Small intestine (tissue), 7 donors: ENCODE measurements at regions not wholly inside any gene's neighbourhood (a gene's known extent, or its start where the extent isn't known, plus 50 kb on each side); places are given as distances from the start of the nearest gene placed in this dataset.
"Not testable (repeated sequence)": the region's sequence is repeated elsewhere in the genome, so short reads cannot be mapped to it uniquely, and the experiment has no call there.

Source experiments
- DNase-seq, 2 donors: peaks; one replicate each; pipeline versions ENCODE4 v3.0.0 to v3.0.0-alpha.2; 2013
- FAIRE-seq: peaks from 2 replicates; lab custom pipeline; 2012; peaks lifted over from hg19 to GRCh38; lab: Jason Lieb, UNC
- H3K27ac ChIP-seq, 3 donors: one replicate each; pipeline ENCODE4 v1.5.1; 2013; ENCODE audit warnings: low read length in 2 of 3, mild to moderate bottlenecking in 2 of 3, control low read depth in 1 of 3, inconsistent platforms in 1 of 3, low read depth in 1 of 3, moderate library complexity in 1 of 3
- H3K27me3 ChIP-seq, 3 donors: one replicate each; pipeline ENCODE4 v1.6.1; 2013; ENCODE audit warnings: low read length in 3 of 3, inconsistent platforms in 1 of 3; ENCODE audit not compliant: control insufficient read depth in 3 of 3, insufficient read depth in 3 of 3
- H3K36me3 ChIP-seq, 3 donors: one replicate each; pipeline ENCODE4 v1.6.1; 2013; ENCODE audit warnings: low read length in 3 of 3, inconsistent platforms in 1 of 3, low read depth in 1 of 3, mild to moderate bottlenecking in 1 of 3, moderate library complexity in 1 of 3; ENCODE audit not compliant: control insufficient read depth in 3 of 3, insufficient read depth in 2 of 3
- H3K4me1 ChIP-seq, 3 donors: one replicate each; pipeline ENCODE4 v1.6.1; 2013; ENCODE audit warnings: low read length in 2 of 3, inconsistent platforms in 1 of 3, low read depth in 1 of 3, mild to moderate bottlenecking in 1 of 3, moderate library complexity in 1 of 3; ENCODE audit not compliant: control insufficient read depth in 3 of 3, insufficient read depth in 2 of 3
- H3K4me3 ChIP-seq, 3 donors: one replicate each; pipeline ENCODE4 v1.5.1; 2013; ENCODE audit warnings: low read length in 3 of 3, control low read depth in 1 of 3, inconsistent platforms in 1 of 3, low read depth in 1 of 3, mild to moderate bottlenecking in 1 of 3, moderate library complexity in 1 of 3
- H3K9me3 ChIP-seq, 2 donors: one replicate each; pipeline ENCODE4 v1.6.1; 2013; ENCODE audit warnings: low read depth in 1 of 2, low read length in 1 of 2; ENCODE audit not compliant: control insufficient read depth in 2 of 2, insufficient read depth in 1 of 2
- WGBS, 3 donors: extraction: QIAGEN DNeasy Blood & Tissue Kit; methylation state at CpG; one replicate each; pipeline ENCODE4 v1.1.7; 2013; 5-methylcytosine and 5-hydroxymethylcytosine counted together
- donor health status: healthy with polysubstance abuse.
- donor health status: control.
- donor health status: control.
- donor health status: Bipolar disorder and iron deficiency.
- donor health status: healthy.

GRCh38 chr5:104082754-104083153 is 520.2 kb upstream of the NUDT12 start:
- DNase-seq (no peak), FAIRE-seq (no peak)
- Histone ChIP-seq H3K27me3 (no peaks in the 10 kb centered on the region), H3K36me3 (no peaks in the 10 kb centered on the region), H3K27ac (no peak overlapping the region), H3K4me3 (no peak overlapping the region), H3K9me3 (no peaks in the 10 kb centered on the region), H3K4me1 (no peaks in the 10 kb centered on the region)
- 85 to 92% (median 87%) methylated on average over 2 of the region's 2 CpGs for WGBS, 3 donors

GRCh38 chr5:104081232-104081631 is 518.6 kb upstream of the NUDT12 start:
- no peaks in the 10 kb centered on the region for H3K4me1 ChIP-seq
- no peak overlapping the region for H3K4me3 ChIP-seq
- H3K27me3 ChIP-seq = no peaks in the 10 kb centered on the region
- no peak for FAIRE-seq
- DNase-seq = no peak
- no peak overlapping the region for H3K27ac ChIP-seq
- H3K9me3 ChIP-seq = no peaks in the 10 kb centered on the region
- H3K36me3 ChIP-seq = no peaks in the 10 kb centered on the region

DNA sequence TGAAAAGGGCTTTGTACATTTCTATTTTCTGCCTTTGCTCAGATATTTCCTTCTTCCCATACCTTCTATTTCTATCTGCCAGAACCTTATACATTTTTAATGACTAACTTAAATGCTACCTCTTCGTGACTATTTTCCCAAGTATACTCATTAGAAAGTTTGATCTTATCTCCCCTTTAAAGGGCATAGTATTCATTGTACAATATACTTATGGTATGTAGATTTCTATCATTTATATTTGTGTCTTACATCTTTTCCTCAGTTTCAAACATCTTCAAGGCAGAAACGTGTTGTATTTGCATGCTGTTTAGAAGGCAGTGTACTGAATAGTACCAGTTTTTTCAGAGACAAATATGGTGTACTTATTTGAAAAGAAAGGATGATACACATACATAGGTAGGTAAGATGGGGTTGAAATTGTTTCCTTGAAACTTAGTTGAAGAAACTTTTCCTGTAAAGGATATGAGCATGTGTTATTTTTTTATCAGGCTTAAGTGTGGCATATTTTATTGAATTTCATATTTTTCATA is 518.1 kb upstream of the NUDT12 start:
- no peaks in the 10 kb centered on the region for H3K36me3 ChIP-seq
- H3K27ac ChIP-seq = no peak overlapping the region
- WGBS, 3 donors = 49 to 66% (median 51%) methylated on average over 2 of the region's 2 CpGs
- no peaks in the 10 kb centered on the region for H3K27me3 ChIP-seq
- no peaks in the 10 kb centered on the region for H3K4me1 ChIP-seq
- FAIRE-seq (peak; percentile 44), DNase-seq (no peak)
- H3K4me3 ChIP-seq = no peak overlapping the region
- H3K9me3 ChIP-seq = no peaks in the 10 kb centered on the region

DNA sequence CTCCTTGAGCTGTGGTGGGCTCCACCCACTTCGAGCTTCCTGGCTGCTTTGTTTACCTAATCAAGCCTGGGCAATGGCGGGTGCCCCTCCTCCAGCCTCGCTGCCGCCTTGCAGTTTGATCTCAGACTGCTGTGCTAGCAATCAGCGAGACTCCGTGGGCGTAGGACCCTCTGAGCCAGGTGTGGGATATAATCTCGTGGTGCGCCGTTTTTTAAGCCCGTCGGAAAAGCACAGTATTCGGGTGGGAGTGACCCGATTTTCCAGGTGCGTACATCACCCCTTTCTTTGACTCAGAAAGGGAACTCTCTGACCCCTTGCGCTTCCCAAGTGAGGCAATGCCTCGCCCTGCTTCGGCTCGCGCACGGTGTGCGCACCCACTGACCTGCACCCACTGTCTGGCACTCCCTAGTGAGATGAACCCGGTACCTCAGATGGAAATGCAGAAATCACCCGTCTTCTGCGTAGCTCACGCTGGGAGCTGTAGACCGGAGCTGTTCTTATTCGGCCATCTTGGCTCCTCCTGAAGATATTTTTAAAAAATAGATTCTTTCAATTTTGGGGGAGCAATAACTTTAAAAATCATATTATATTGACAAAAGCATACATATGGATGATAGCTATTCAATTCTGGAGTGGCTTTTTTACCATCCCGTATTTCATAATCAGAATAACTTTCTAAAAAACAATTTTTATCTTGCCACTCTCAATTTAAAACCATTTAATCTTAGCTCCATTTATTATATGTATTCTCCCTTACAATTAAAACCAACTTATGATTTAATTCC is 517.5 kb upstream of the NUDT12 start:
- H3K36me3 ChIP-seq, H3K27me3 ChIP-seq, H3K4me3 ChIP-seq, FAIRE-seq, H3K27ac ChIP-seq, H3K9me3 ChIP-seq, H3K4me1 ChIP-seq, DNase-seq: not testable (repeated sequence)
- 87 to 93% (median 89%) methylated on average over 21 to 28 of the region's 29 CpGs for WGBS, 3 donors

GRCh38 chr5:104071887-104072286 is 509.3 kb upstream of the NUDT12 start:
- no peak for FAIRE-seq

DNA sequence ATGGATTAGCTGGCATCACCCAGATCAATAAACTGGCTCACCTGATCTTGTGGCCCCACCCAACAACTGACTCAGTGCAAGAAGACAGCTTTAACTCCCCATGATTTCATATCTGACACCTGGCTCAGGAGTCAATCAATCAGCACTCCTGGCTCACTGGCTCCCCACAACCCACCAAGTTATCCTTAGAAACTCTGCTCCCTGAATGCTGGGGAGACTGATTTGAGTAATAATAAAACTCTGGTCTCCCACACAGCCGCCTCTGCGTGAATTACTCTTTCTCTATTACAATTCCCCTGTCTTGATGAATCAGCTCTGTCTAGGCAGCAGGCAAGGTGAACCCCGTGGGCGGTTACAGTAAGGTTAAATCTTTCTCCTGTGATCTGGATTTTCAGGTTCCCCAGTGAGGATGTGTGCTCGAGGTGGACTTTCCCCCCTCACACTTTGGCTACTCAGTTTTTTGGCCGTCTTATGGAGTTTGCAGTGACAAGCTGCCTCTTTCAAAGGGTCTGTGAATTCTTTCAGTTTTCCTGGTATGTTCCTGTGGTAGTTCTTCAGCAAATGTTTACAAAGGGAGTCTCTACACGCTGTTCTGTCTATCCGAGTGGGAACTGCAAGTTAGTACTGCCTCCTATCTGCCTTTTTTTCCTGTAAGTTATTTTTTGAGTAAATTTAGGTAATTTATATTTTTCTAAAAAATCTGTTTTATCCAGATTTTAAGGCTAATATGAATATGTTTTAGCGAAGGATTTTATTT is 500.2 kb upstream of the NUDT12 start:
- peak in 1 of 2 donors; percentile 1 for DNase-seq
- WGBS, 3 donors = 30 to 64% (median 38%) methylated on average over 9 of the region's 9 CpGs
- no peak overlapping the region for H3K27ac ChIP-seq

More at GRCh38 chr5:104071887-104072286, 509.3 kb upstream of the NUDT12 start:
- no peaks in the 10 kb centered on the region for H3K27me3 ChIP-seq
- no peaks in the 10 kb centered on the region for H3K4me1 ChIP-seq
- H3K36me3 ChIP-seq = no peaks in the 10 kb centered on the region
- H3K9me3 ChIP-seq = no peaks in the 10 kb centered on the region
- H3K4me3 ChIP-seq = no peak overlapping the region
- no peak overlapping the region for H3K27ac ChIP-seq
- WGBS, 3 donors = 56 to 66% (median 57%) methylated on average over 2 of the region's 2 CpGs
- DNase-seq = no peak

GRCh38 chr5:104061707-104062106 is 499.1 kb upstream of the NUDT12 start:
- Histone ChIP-seq H3K27ac (no peak overlapping the region), H3K4me1 (no peaks in the 10 kb centered on the region), H3K4me3 (no peak overlapping the region), H3K36me3 (no peaks in the 10 kb centered on the region), H3K27me3 (no peaks in the 10 kb centered on the region), H3K9me3 (no peaks in the 10 kb centered on the region)
- 63 to 68% (median 64%) methylated on average over 3 of the region's 3 CpGs for WGBS, 3 donors
- FAIRE-seq = no peak
- no peak for DNase-seq

More for the DNA sequence above, 500.2 kb upstream of the NUDT12 start:
- H3K27me3 ChIP-seq = no peaks in the 10 kb centered on the region
- no peaks in the 10 kb centered on the region for H3K4me1 ChIP-seq
- no peak overlapping the region for H3K4me3 ChIP-seq
- FAIRE-seq = no peak
- H3K9me3 ChIP-seq = no peaks in the 10 kb centered on the region
- H3K36me3 ChIP-seq = no peaks in the 10 kb centered on the region

DNA sequence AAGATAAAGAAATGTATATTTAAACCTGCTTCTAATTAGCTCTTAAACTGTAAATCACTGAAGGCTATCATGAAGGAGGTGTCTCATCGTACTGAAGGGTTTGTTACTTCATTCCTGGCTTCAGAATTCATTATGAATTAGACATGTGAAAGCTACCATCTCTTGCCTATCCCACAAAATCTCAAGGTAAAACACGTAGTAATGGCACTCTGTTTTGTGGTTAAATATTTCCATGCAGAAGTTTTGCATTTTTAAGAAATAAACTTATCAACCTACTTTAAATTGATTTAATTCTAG is 490.7 kb upstream of the NUDT12 start:
- WGBS, 3 donors = 19 to 49% (median 41%) methylated on average over 2 of the region's 2 CpGs
- no peak overlapping the region for H3K27ac ChIP-seq
- H3K27me3 ChIP-seq = no peaks in the 10 kb centered on the region
- no peaks in the 10 kb centered on the region for H3K9me3 ChIP-seq
- H3K36me3 ChIP-seq = no peaks in the 10 kb centered on the region
- H3K4me1 ChIP-seq = no peaks in the 10 kb centered on the region
- DNase-seq (no peak), FAIRE-seq (no peak)
- no peak overlapping the region for H3K4me3 ChIP-seq
